HCT116 (cell line): ENCODE measurements at regions not wholly inside any gene's neighbourhood (a gene's known extent, or its start where the extent isn't known, plus 50 kb on each side); places are given as distances from the start of the nearest gene placed in this dataset.

Source experiments
- ATF3 ChIP-seq: IDR thresholded peaks from 2 replicates; pipeline ENCODE4 v1.6.1; 2012
- CBX3 ChIP-seq: IDR thresholded peaks from 2 replicates; pipeline ENCODE4 v1.6.1; 2012; ENCODE audit warnings: low read depth
- CEBPB ChIP-seq: IDR thresholded peaks from 2 replicates; pipeline ENCODE4 v1.6.1; 2012; ENCODE audit warnings: low read depth
- CTCF ChIP-seq, 3 experiments: fragments of 200-600 bp in 1 of 3; sonication (generic) in 1 of 3; IDR thresholded peaks in 2 of 3; conservative IDR thresholded peaks in 1 of 3; 2 replicates each; pipeline ENCODE4 v1.5.1; 2012 to 2017; ENCODE audit warnings: low read depth in 2 of 3, low read length in 2 of 3, antibody characterized with exemption in 1 of 3, borderline replicate concordance in 1 of 3, control low read depth in 1 of 3, mild to moderate bottlenecking in 1 of 3, mixed read lengths in 1 of 3, mixed run types in 1 of 3, moderate library complexity in 1 of 3; ENCODE audit not compliant: insufficient read depth in 1 of 3
- ELF1 ChIP-seq: IDR thresholded peaks from 2 replicates; pipeline ENCODE4 v1.6.1; 2012; ENCODE audit warnings: low read depth, borderline replicate concordance
- EZH2 ChIP-seq: fragments of 200-600 bp; sonication (generic); IDR thresholded peaks from 2 replicates; pipeline ENCODE4 v1.6.1; 2017; ENCODE audit warnings: antibody characterized with exemption, mixed run types
- POLR2A ChIP-seq: IDR thresholded peaks from 2 replicates; pipeline ENCODE4 v1.7.0; 2011; ENCODE audit warnings: borderline replicate concordance; ENCODE audit not compliant: insufficient read depth, insufficient read length; ENCODE audit errors: extremely low read depth
- POLR2AphosphoS5 ChIP-seq: IDR thresholded peaks from 2 replicates; pipeline ENCODE4 v1.6.1; 2011; ENCODE audit warnings: mild to moderate bottlenecking, low read depth, low read length, moderate library complexity
- REST ChIP-seq: IDR thresholded peaks from 2 replicates; pipeline ENCODE4 v1.6.1; 2012; ENCODE audit warnings: low read depth
- SIN3A ChIP-seq: IDR thresholded peaks from 2 replicates; pipeline ENCODE4 v1.6.1; 2012; ENCODE audit warnings: low read depth
- SRF ChIP-seq: IDR thresholded peaks from 2 replicates; pipeline ENCODE4 v1.6.1; 2012; ENCODE audit warnings: low read depth
- YY1 ChIP-seq: IDR thresholded peaks from 2 replicates; pipeline ENCODE4 v1.6.1; 2011; ENCODE audit warnings: low read length, low read depth, moderate library complexity, mild to moderate bottlenecking; ENCODE audit not compliant: insufficient replicate concordance; ENCODE audit errors: extremely low read depth
- ZFX ChIP-seq: fragments of 450-650 bp; IDR thresholded peaks from 2 replicates; pipeline ENCODE4 v1.6.1; 2017

GRCh38 chr7:51783241-51783640 is 466.6 kb upstream of the COBL start:
- no peak for TF ChIP-seq CTCF (IDR thresholded peaks at IDR 0.05 in 2 of 3, conservative IDR thresholded peaks at IDR 0.05 in 1 of 3; ENCODE audit: borderline replicate concordance in 1 of 3, insufficient read depth in 1 of 3, low read depth in 2 of 3, low read length in 2 of 3)
- TF ChIP-seq POLR2A: no peak
- TF ChIP-seq POLR2AphosphoS5: no peak
- no peak for TF ChIP-seq ZFX
- no peak for TF ChIP-seq ELF1
- no peak for TF ChIP-seq CEBPB
- TF ChIP-seq CBX3: no peak
- TF ChIP-seq EZH2: no peak
- TF ChIP-seq SIN3A: no peak
- TF ChIP-seq YY1: no peak
- TF ChIP-seq ATF3: no peak
- no peak for TF ChIP-seq REST
- TF ChIP-seq SRF: no peak
